Adrenal gland (tissue), 9 donors: ENCODE measurements at regions not wholly inside any gene's neighbourhood (a gene's known extent, or its start where the extent isn't known, plus 50 kb on each side); places are given as distances from the start of the nearest gene placed in this dataset.

Experiments
- DNase-seq, 7 donors: peaks; one replicate each; pipeline ENCODE4 v3.0.0-alpha.2; 2019 to 2020
- H3K27ac ChIP-seq, 5 donors: fragments of 200-600 bp; sonication (generic) in 4 of 5; 1 replicate in 3 of 5; 2 replicates in 2 of 5; pipeline versions ENCODE4 v1.5.1 to v1.8.0; 2016 to 2020; ENCODE audit warnings: mild to moderate bottlenecking in 1 of 5
- H3K27me3 ChIP-seq: fragments of 200-600 bp; 2 replicates; pipeline ENCODE4 v1.8.0; 2021
- H3K36me3 ChIP-seq, 2 donors: fragments of 200-600 bp; replicated peaks in 1 of 2; 1 replicate in 1 of 2; 2 replicates in 1 of 2; pipeline versions ENCODE4 v1.5.1 to v1.8.0; 2018 to 2022
- H3K4me1 ChIP-seq, 2 donors: fragments of 200-600 bp; replicated peaks in 1 of 2; 1 replicate in 1 of 2; 2 replicates in 1 of 2; pipeline versions ENCODE4 v1.5.1 to v1.8.0; 2018 to 2021
- H3K4me3 ChIP-seq, 4 donors: fragments of 200-600 bp; sonication (generic) in 3 of 4; one replicate each; pipeline ENCODE4 v1.5.1; 2016 to 2018
- H3K9me3 ChIP-seq, 3 donors: fragments of 200-600 bp; sonication (generic) in 1 of 3; replicated peaks in 1 of 3; 1 replicate in 2 of 3; 2 replicates in 1 of 3; pipeline versions ENCODE4 v1.5.1 to v1.8.0; 2016 to 2021
- CTCF ChIP-seq, 6 experiments: fragments of 450-650 bp in 4 of 6; fragments of 200-600 bp in 2 of 6; sonication (generic) in 1 of 6; IDR thresholded peaks; 1 replicate in 5 of 6; 2 replicates in 1 of 6; pipeline versions ENCODE4 v1.5.1 to v1.8.0; 2016 to 2021; ENCODE audit warnings: antibody characterized with exemption in 6 of 6, mild to moderate bottlenecking in 2 of 6, moderate library complexity in 1 of 6
- POLR2A ChIP-seq, 2 donors: fragments of 450-650 bp; IDR thresholded peaks; one replicate each; pipeline ENCODE4 v1.6.1; 2017; ENCODE audit warnings: antibody characterized with exemption in 2 of 2, mild to moderate bottlenecking in 2 of 2, moderate library complexity in 1 of 2
- WGBS, 4 donors: extraction: QIAGEN DNeasy Blood & Tissue Kit in 2 of 4; methylation state at CpG; one replicate each; pipeline versions ENCODE4 v1.1.5 to v1.1.7; 2013 to 2017; 5-methylcytosine and 5-hydroxymethylcytosine counted together
- intact Hi-C, 2 donors: fragments of 100-400 bp; cut with DNase I; formaldehyde crosslinking; loops; one replicate each; pipeline versions ENCODE4 v1.14.1 to v1.15.0; 2022 to 2023
- donor health status: healthy with polysubstance abuse.
- donor health status: Bipolar disorder and iron deficiency.
- donor health status: DM: yes; HTN: yes; CAD: no.
- donor health status: DM: no; HTN: no; CAD: no.
- donor health status: DM: no; HTN: no; CAD: no.

- 0 to 35% (median 19%) methylated on average over 1 of the region's 1 CpG for WGBS, 4 donors
- no peak for DNase-seq
- Histone ChIP-seq H3K4me1 (no peaks in the 10 kb centered on the region), H3K9me3 (no peaks in the 10 kb centered on the region), H3K27me3 (no peaks in the 10 kb centered on the region), H3K36me3 (no peaks in the 10 kb centered on the region), H3K27ac (no peak overlapping the region), H3K4me3 (no peak overlapping the region)
- intact Hi-C loops, result no loop called here
- no peak for TF ChIP-seq POLR2A (IDR thresholded peaks at IDR 0.05)
- no peak for TF ChIP-seq CTCF (IDR thresholded peaks at IDR 0.05)
Measured at GRCh38 chr18:37871561-37871960, 306.0 kb upstream of the CELF4 start.

GRCh38 chr18:37869051-37869450 is 303.5 kb upstream of the CELF4 start:
- Histone ChIP-seq H3K27ac (no peak overlapping the region), H3K4me3 (no peak overlapping the region), H3K9me3 (no peaks in the 10 kb centered on the region), H3K4me1 (no peaks in the 10 kb centered on the region), H3K36me3 (no peaks in the 10 kb centered on the region), H3K27me3 (no peaks in the 10 kb centered on the region)
- TF ChIP-seq POLR2A (IDR thresholded peaks at IDR 0.05), result no peak
- no peak for TF ChIP-seq CTCF (IDR thresholded peaks at IDR 0.05)
- DNase-seq, result peak in 1 of 7 donors; percentile 67
- intact Hi-C loops, result no loop called here
- 54 to 70% (median 62%) methylated on average over 2 of the region's 2 CpGs for WGBS, 4 donors

- Histone ChIP-seq H3K4me1 (no peaks in the 10 kb centered on the region), H3K4me3 (no peak overlapping the region), H3K27me3 (no peaks in the 10 kb centered on the region), H3K9me3 (no peaks in the 10 kb centered on the region), H3K36me3 (no peaks in the 10 kb centered on the region), H3K27ac (no peak overlapping the region)
- TF ChIP-seq POLR2A (IDR thresholded peaks at IDR 0.05) (no peak), CTCF (IDR thresholded peaks at IDR 0.05) (no peak)
- no peak for DNase-seq
- intact Hi-C loops, result no loop called here
- 65 to 90% (median 83%) methylated on average over 1 of the region's 1 CpG for WGBS, 4 donors
Measured at GRCh38 chr18:37864122-37864521, 298.5 kb upstream of the CELF4 start.

- H3K4me3 ChIP-seq, result no peak overlapping the region
- intact Hi-C loops, result no loop called here
- 28 to 82% (median 58%) methylated on average over 1 to 2 of the region's 2 CpGs for WGBS, 4 donors
- no peaks in the 10 kb centered on the region for H3K27me3 ChIP-seq
- DNase-seq, result no peak
- no peaks in the 10 kb centered on the region for H3K36me3 ChIP-seq
- no peak for TF ChIP-seq POLR2A (IDR thresholded peaks at IDR 0.05)
- TF ChIP-seq CTCF (IDR thresholded peaks at IDR 0.05), result no peak
- H3K9me3 ChIP-seq, result no peaks in the 10 kb centered on the region
- no peaks in the 10 kb centered on the region for H3K4me1 ChIP-seq
- H3K27ac ChIP-seq, result no peak overlapping the region
Measured at GRCh38 chr18:37861981-37862380, 296.4 kb upstream of the CELF4 start.
